ENCODE measurements at regions not wholly inside any gene's neighbourhood (a gene's known extent, or its start where the extent isn't known, plus 50 kb on each side); places are given as distances from the start of the nearest gene placed in this dataset.

GRCh38 chr7:11231190-11231589 is 257.5 kb downstream of the PHF14 start:
- no peak for DNase-seq
- no peaks in the 10 kb centered on the region for H3K79me2 ChIP-seq (ENCODE audit: low read length)
- no peak overlapping the region for H3K9ac ChIP-seq (ENCODE audit: low read length)
- H3K27me3 ChIP-seq (replicated peaks; ENCODE audit: insufficient read depth, low read length), result no peaks in the 10 kb centered on the region
- H3K36me3 ChIP-seq (replicated peaks; ENCODE audit: insufficient read depth, low read length), result no peaks in the 10 kb centered on the region
- H3K9me2 ChIP-seq (replicated peaks; ENCODE audit: insufficient read depth, low read length), result no peaks in the 10 kb centered on the region
- no peak overlapping the region for H2AFZ ChIP-seq (ENCODE audit: low read length)
- H4K20me1 ChIP-seq (ENCODE audit: insufficient read depth, low read length), result no peaks in the 10 kb centered on the region
- no peaks in the 10 kb centered on the region for H3K9me3 ChIP-seq (replicated peaks; ENCODE audit: insufficient read depth, low read length)
- H3F3A ChIP-seq (ENCODE audit: insufficient read depth, low read length), result no peaks in the 10 kb centered on the region
- TF ChIP-seq EZH2phosphoT487 (IDR thresholded peaks at IDR 0.05; ENCODE audit: low read length) (no peak), CTCF (IDR thresholded peaks at IDR 0.05; ENCODE audit: low read length) (no peak), EZH2 (optimal IDR thresholded peaks at IDR 0.05; ENCODE audit: low read depth, low read length) (no peak)
- no peak overlapping the region for H3K4me2 ChIP-seq (ENCODE audit: low read depth, low read length)
- H3K4me1 ChIP-seq (ENCODE audit: low read length), result no peaks in the 10 kb centered on the region
- no peak overlapping the region for H3K4me3 ChIP-seq (ENCODE audit: low read length)
- H3K27ac ChIP-seq (ENCODE audit: low read length), result no peak overlapping the region

GRCh38 chr7:11232462-11232861 is 258.8 kb downstream of the PHF14 start:
- Histone ChIP-seq H3K9me2 (replicated peaks; ENCODE audit: insufficient read depth, low read length) (no peaks in the 10 kb centered on the region), H3K79me2 (ENCODE audit: low read length) (no peaks in the 10 kb centered on the region), H4K20me1 (ENCODE audit: insufficient read depth, low read length) (no peaks in the 10 kb centered on the region), H3K4me3 (ENCODE audit: low read length) (no peak overlapping the region), H3K36me3 (replicated peaks; ENCODE audit: insufficient read depth, low read length) (no peaks in the 10 kb centered on the region), H3K4me2 (ENCODE audit: low read depth, low read length) (no peak overlapping the region), H3K9me3 (replicated peaks; ENCODE audit: insufficient read depth, low read length) (no peaks in the 10 kb centered on the region), H3K27ac (ENCODE audit: low read length) (no peak overlapping the region), H3K4me1 (ENCODE audit: low read length) (no peaks in the 10 kb centered on the region), H2AFZ (ENCODE audit: low read length) (no peak overlapping the region), H3F3A (ENCODE audit: insufficient read depth, low read length) (no peaks in the 10 kb centered on the region), H3K9ac (ENCODE audit: low read length) (no peak overlapping the region), H3K27me3 (replicated peaks; ENCODE audit: insufficient read depth, low read length) (no peaks in the 10 kb centered on the region)
- no peak for TF ChIP-seq CTCF (IDR thresholded peaks at IDR 0.05; ENCODE audit: low read length)
- no peak for DNase-seq

GRCh38 chr7:11233871-11234270 is 260.2 kb downstream of the PHF14 start:
- Histone ChIP-seq H3K4me2 (ENCODE audit: low read depth, low read length) (no peak overlapping the region), H3K4me1 (ENCODE audit: low read length) (no peaks in the 10 kb centered on the region), H3K79me2 (ENCODE audit: low read length) (no peaks in the 10 kb centered on the region), H4K20me1 (ENCODE audit: insufficient read depth, low read length) (no peaks in the 10 kb centered on the region), H3K27ac (ENCODE audit: low read length) (no peak overlapping the region), H3K9me3 (replicated peaks; ENCODE audit: insufficient read depth, low read length) (no peaks in the 10 kb centered on the region), H3K9me2 (replicated peaks; ENCODE audit: insufficient read depth, low read length) (no peaks in the 10 kb centered on the region), H3K4me3 (ENCODE audit: low read length) (no peak overlapping the region), H3K9ac (ENCODE audit: low read length) (no peak overlapping the region), H2AFZ (ENCODE audit: low read length) (no peak overlapping the region), H3K27me3 (replicated peaks; ENCODE audit: insufficient read depth, low read length) (no peaks in the 10 kb centered on the region), H3F3A (ENCODE audit: insufficient read depth, low read length) (no peaks in the 10 kb centered on the region), H3K36me3 (replicated peaks; ENCODE audit: insufficient read depth, low read length) (no peaks in the 10 kb centered on the region)
- TF ChIP-seq EZH2 (optimal IDR thresholded peaks at IDR 0.05; ENCODE audit: low read depth, low read length) (no peak), CTCF (IDR thresholded peaks at IDR 0.05; ENCODE audit: low read length) (no peak), EZH2phosphoT487 (IDR thresholded peaks at IDR 0.05; ENCODE audit: low read length) (no peak)
- DNase-seq, result no peak

- Histone ChIP-seq H4K20me1 (ENCODE audit: insufficient read depth, low read length) (no peaks in the 10 kb centered on the region), H3K36me3 (replicated peaks; ENCODE audit: insufficient read depth, low read length) (no peaks in the 10 kb centered on the region)
Measured at GRCh38 chr7:11235491-11235890, 261.8 kb downstream of the PHF14 start.

More at GRCh38 chr7:11235491-11235890, 261.8 kb downstream of the PHF14 start:
- no peak for DNase-seq
- no peak overlapping the region for H3K27ac ChIP-seq (ENCODE audit: low read length)
- no peak overlapping the region for H3K4me3 ChIP-seq (ENCODE audit: low read length)
- H3K9me2 ChIP-seq (replicated peaks; ENCODE audit: insufficient read depth, low read length), result no peaks in the 10 kb centered on the region
- H3K79me2 ChIP-seq (ENCODE audit: low read length), result no peaks in the 10 kb centered on the region
- TF ChIP-seq EZH2 (optimal IDR thresholded peaks at IDR 0.05; ENCODE audit: low read depth, low read length) (no peak), EZH2phosphoT487 (IDR thresholded peaks at IDR 0.05; ENCODE audit: low read length) (no peak), CTCF (IDR thresholded peaks at IDR 0.05; ENCODE audit: low read length) (no peak)
- no peaks in the 10 kb centered on the region for H3K9me3 ChIP-seq (replicated peaks; ENCODE audit: insufficient read depth, low read length)
- H2AFZ ChIP-seq (ENCODE audit: low read length), result no peak overlapping the region
- H3K4me2 ChIP-seq (ENCODE audit: low read depth, low read length), result no peak overlapping the region
- no peak overlapping the region for H3K9ac ChIP-seq (ENCODE audit: low read length)
- no peaks in the 10 kb centered on the region for H3K4me1 ChIP-seq (ENCODE audit: low read length)
- H3F3A ChIP-seq (ENCODE audit: insufficient read depth, low read length), result no peaks in the 10 kb centered on the region
- H3K27me3 ChIP-seq (replicated peaks; ENCODE audit: insufficient read depth, low read length), result no peaks in the 10 kb centered on the region
